ENCODE measurements at regions not wholly inside any gene's neighbourhood (a gene's known extent, or its start where the extent isn't known, plus 50 kb on each side); places are given as distances from the start of the nearest gene placed in this dataset.

GRCh38 chr9:75488719-75489110 lies 400.4 kb downstream of the OSTF1 start:
- TF ChIP-seq FOS (IDR thresholded peaks at IDR 0.05; ENCODE audit: borderline replicate concordance, insufficient read depth, low read length) (no peak), CTCF (IDR thresholded peaks at IDR 0.05; ENCODE audit: extremely low read depth in 1 of 2, insufficient read depth in 1 of 2, low read depth in 1 of 2, low read length in 2 of 2) (no peak), EZH2 (IDR thresholded peaks at IDR 0.05; ENCODE audit: borderline replicate concordance, low read depth, low read length, severe bottlenecking) (no peak), POLR2AphosphoS5 (IDR thresholded peaks at IDR 0.05; ENCODE audit: insufficient read depth, low read depth, low read length) (no peak), POLR2A (IDR thresholded peaks at IDR 0.05; ENCODE audit: low read depth, low read length) (no peak)
